Caco-2 (cell line): ENCODE measurements at regions not wholly inside any gene's neighbourhood (a gene's known extent, or its start where the extent isn't known, plus 50 kb on each side); places are given as distances from the start of the nearest gene placed in this dataset.

Experiments
- BruUV-seq: library from RNA; stranded (reverse); fragments of 400-500 nt; replicated peaks from 2 replicates; lab custom pipeline; 2021; lab: Mats Ljungman, UMichigan
- CTCF ChIA-PET: fragments of 300-600 bp; sonication (Branson Sonifier 250); formaldehyde crosslinking; loops from one replicate; lab custom pipeline; 2022; ENCODE audit warnings: antibody characterized with exemption; lab: Charles Lee
- POLR2A ChIA-PET: fragments of 300-600 bp; sonication (Branson Sonifier 250); formaldehyde crosslinking; loops from one replicate; lab custom pipeline; 2022; ENCODE audit warnings: antibody characterized with exemption; lab: Charles Lee
- DNase-seq, 2 experiments: peaks; one replicate each; pipeline versions ENCODE4 v3.0.0 to v3.0.0-alpha.2; 2020 to 2022
- H3K27me3 ChIP-seq: replicated peaks from 2 replicates; pipeline ENCODE4 v1.6.0; 2011; ENCODE audit warnings: low read length; ENCODE audit not compliant: control insufficient read depth, insufficient read depth
- H3K36me3 ChIP-seq: 2 replicates; pipeline ENCODE4 v1.5.1; 2011; ENCODE audit warnings: low read length; ENCODE audit not compliant: control insufficient read depth, insufficient read depth
- H3K4me1 ChIP-seq: fragments of 250-450 bp; sonication (Bioruptor Pico); 2 replicates; pipeline ENCODE4 v1.5.1; 2020; ENCODE audit warnings: mild to moderate bottlenecking
- H3K4me3 ChIP-seq: 2 replicates; pipeline ENCODE4 v1.5.1; 2011; ENCODE audit warnings: low read depth, mild to moderate bottlenecking, control low read depth, low read length
- H3K9me3 ChIP-seq: fragments of 250-450 bp; sonication (Bioruptor Pico); 2 replicates; pipeline ENCODE4 v1.5.1; 2020; ENCODE audit warnings: mild to moderate bottlenecking, moderate library complexity
- H3K27ac Mint-ChIP-seq: one replicate; pipeline ENCODE4 v1.8.0; 2022; ENCODE audit warnings: mixed read lengths; ENCODE audit not compliant: unreplicated experiment
- H3K27me3 Mint-ChIP-seq: one replicate; pipeline ENCODE4 v1.8.0; 2022; ENCODE audit warnings: mixed read lengths; ENCODE audit not compliant: insufficient read depth, unreplicated experiment
- H3K36me3 Mint-ChIP-seq: one replicate; pipeline ENCODE4 v1.8.0; 2022; ENCODE audit warnings: mild to moderate bottlenecking, mixed read lengths; ENCODE audit not compliant: insufficient read depth, unreplicated experiment
- H3K4me1 Mint-ChIP-seq: one replicate; pipeline ENCODE4 v1.8.0; 2022; ENCODE audit warnings: low read depth, mixed read lengths; ENCODE audit not compliant: unreplicated experiment
- H3K4me3 Mint-ChIP-seq: one replicate; pipeline ENCODE4 v1.8.0; 2022; ENCODE audit warnings: mild to moderate bottlenecking, moderate library complexity, mixed read lengths; ENCODE audit not compliant: unreplicated experiment
- H3K9me3 Mint-ChIP-seq: one replicate; pipeline ENCODE4 v1.8.0; 2022; ENCODE audit warnings: mixed read lengths; ENCODE audit not compliant: unreplicated experiment
- intact Hi-C: fragments of 100-400 bp; cut with micrococcal nuclease; formaldehyde crosslinking; loops from one replicate; pipeline ENCODE4 v1.10.0; 2022; ENCODE audit not compliant: unreplicated experiment
- TF ChIP-seq, protein P1 (sequence below), 2 experiments: fragments of 200-600 bp in 1 of 2; IDR thresholded peaks; 1 replicate in 1 of 2; 2 replicates in 1 of 2; pipeline versions ENCODE4 v1.5.1 to v1.8.0; 2011 to 2022; ENCODE audit warnings: antibody characterized with exemption in 1 of 2, control low read depth in 1 of 2, inconsistent platforms in 1 of 2, low read depth in 1 of 2, low read length in 1 of 2, mild to moderate bottlenecking in 1 of 2, moderate library complexity in 1 of 2; ENCODE audit not compliant: insufficient read depth in 1 of 2, severe bottlenecking in 1 of 2, unreplicated experiment in 1 of 2

DNA sequence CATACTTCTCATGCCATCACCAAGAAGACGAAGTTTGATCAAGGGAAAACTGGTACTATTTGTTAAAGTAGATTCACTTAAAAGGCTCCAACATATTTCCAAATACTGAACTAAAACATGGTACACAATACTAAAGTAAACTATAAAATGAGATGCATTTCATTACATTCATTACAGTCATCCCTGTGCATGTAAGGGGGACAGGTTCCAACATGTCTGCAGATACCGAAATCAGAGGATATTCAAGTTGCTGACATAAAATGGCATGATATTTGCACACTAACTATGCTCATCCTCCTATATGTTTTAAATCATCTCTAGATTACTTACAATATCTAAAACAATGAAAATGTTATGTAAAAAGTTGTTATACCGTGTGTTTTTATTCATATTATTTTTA is 893.9 kb upstream of the MANEA start:
- no peaks in the 10 kb centered on the region for H3K27me3 ChIP-seq
- no peaks in the 10 kb centered on the region for H3K4me1 ChIP-seq
- H3K9me3 ChIP-seq = no peaks in the 10 kb centered on the region
- ChIA-PET CTCF (no interaction called here), POLR2A (no interaction called here)
- no peak overlapping the region for H3K4me3 ChIP-seq
- no peaks in the 10 kb centered on the region for H3K36me3 ChIP-seq
- no peak overlapping the region for H3K27ac Mint-ChIP-seq
- no peaks in the 10 kb centered on the region for H3K36me3 Mint-ChIP-seq
- no peaks in the 10 kb centered on the region for H3K27me3 Mint-ChIP-seq
- H3K9me3 Mint-ChIP-seq = no peaks in the 10 kb centered on the region
- intact Hi-C loops = no loop called here
- TF ChIP-seq, protein P1, sequence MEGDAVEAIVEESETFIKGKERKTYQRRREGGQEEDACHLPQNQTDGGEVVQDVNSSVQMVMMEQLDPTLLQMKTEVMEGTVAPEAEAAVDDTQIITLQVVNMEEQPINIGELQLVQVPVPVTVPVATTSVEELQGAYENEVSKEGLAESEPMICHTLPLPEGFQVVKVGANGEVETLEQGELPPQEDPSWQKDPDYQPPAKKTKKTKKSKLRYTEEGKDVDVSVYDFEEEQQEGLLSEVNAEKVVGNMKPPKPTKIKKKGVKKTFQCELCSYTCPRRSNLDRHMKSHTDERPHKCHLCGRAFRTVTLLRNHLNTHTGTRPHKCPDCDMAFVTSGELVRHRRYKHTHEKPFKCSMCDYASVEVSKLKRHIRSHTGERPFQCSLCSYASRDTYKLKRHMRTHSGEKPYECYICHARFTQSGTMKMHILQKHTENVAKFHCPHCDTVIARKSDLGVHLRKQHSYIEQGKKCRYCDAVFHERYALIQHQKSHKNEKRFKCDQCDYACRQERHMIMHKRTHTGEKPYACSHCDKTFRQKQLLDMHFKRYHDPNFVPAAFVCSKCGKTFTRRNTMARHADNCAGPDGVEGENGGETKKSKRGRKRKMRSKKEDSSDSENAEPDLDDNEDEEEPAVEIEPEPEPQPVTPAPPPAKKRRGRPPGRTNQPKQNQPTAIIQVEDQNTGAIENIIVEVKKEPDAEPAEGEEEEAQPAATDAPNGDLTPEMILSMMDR (IDR thresholded peaks at IDR 0.05; ENCODE audit: insufficient read depth in 1 of 2, low read depth in 1 of 2, low read length in 1 of 2, severe bottlenecking in 1 of 2, unreplicated experiment in 1 of 2) = no peak
- no peaks in the 10 kb centered on the region for H3K4me1 Mint-ChIP-seq
- DNase-seq = no peak
- no TSS peak for BruUV-seq
- no peak overlapping the region for H3K4me3 Mint-ChIP-seq

DNA sequence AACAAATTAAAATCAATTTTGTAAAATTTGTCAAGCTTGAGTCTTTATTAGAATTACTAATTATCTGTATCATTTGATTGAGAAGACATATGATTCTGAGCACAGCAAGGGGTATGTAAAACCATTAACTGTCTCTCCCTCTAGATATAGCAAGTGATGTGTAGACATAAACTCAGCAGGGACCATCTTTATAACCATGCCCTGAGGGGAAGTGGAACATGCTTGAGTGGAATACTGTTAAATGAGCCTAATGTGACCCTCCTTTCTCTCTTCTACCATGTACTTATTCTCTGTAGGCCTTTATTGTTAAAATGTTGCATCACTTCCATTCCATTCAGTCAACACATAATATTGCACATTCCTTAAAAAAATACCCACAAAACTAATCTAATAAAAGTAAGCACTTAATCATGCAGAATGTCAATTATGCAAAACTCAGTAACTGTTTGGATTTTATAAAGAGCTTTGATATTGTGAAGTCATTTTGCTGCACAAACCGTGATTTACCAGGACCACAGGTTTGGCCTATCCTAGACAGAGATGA is 896.6 kb upstream of the MANEA start:
- no peaks in the 10 kb centered on the region for H3K27me3 ChIP-seq
- TF ChIP-seq, protein P1 (IDR thresholded peaks at IDR 0.05; ENCODE audit: insufficient read depth in 1 of 2, low read depth in 1 of 2, low read length in 1 of 2, severe bottlenecking in 1 of 2, unreplicated experiment in 1 of 2) = no peak
- H3K36me3 ChIP-seq = no peaks in the 10 kb centered on the region
- intact Hi-C loops = no loop called here
- H3K4me3 ChIP-seq = no peak overlapping the region
- Mint-ChIP-seq H3K27ac (no peak overlapping the region), H3K4me1 (no peaks in the 10 kb centered on the region), H3K4me3 (no peak overlapping the region), H3K9me3 (no peaks in the 10 kb centered on the region), H3K36me3 (no peaks in the 10 kb centered on the region), H3K27me3 (no peaks in the 10 kb centered on the region)
- BruUV-seq = no TSS peak
- H3K4me1 ChIP-seq = no peaks in the 10 kb centered on the region
- CTCF ChIA-PET = no interaction called here
- DNase-seq = no peak
- POLR2A ChIA-PET = no interaction called here
- no peaks in the 10 kb centered on the region for H3K9me3 ChIP-seq

DNA sequence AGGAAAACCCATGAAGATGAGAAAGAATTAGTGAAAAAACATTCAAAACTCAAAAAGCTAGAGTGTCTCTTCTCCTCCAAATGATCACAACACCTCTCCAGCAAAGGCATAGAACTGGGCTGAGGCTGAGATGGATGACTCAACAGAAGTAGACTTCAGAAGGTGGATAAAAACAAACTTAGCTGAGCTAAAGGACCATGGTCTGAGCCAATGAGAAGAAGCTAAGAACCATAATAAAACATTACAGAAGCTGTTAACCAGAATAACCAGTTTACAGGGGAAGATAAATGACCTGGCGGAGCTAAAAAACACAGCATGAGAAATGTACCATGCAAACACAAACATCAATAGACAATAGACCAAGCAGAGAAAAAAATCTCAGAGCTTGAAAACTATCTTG is 904.1 kb upstream of the MANEA start:
- Mint-ChIP-seq H3K9me3 (no peaks in the 10 kb centered on the region), H3K4me3 (no peak overlapping the region), H3K4me1 (no peaks in the 10 kb centered on the region), H3K36me3 (no peaks in the 10 kb centered on the region), H3K27me3 (no peaks in the 10 kb centered on the region), H3K27ac (no peak overlapping the region)
- Histone ChIP-seq H3K4me1 (no peaks in the 10 kb centered on the region), H3K9me3 (no peaks in the 10 kb centered on the region), H3K27me3 (no peaks in the 10 kb centered on the region), H3K36me3 (no peaks in the 10 kb centered on the region), H3K4me3 (no peak overlapping the region)
- intact Hi-C loops = no loop called here
- no TSS peak for BruUV-seq
- no peak for DNase-seq
- POLR2A ChIA-PET = no interaction called here
- TF ChIP-seq, protein P1 (IDR thresholded peaks at IDR 0.05; ENCODE audit: insufficient read depth in 1 of 2, low read depth in 1 of 2, low read length in 1 of 2, severe bottlenecking in 1 of 2, unreplicated experiment in 1 of 2) = no peak
- CTCF ChIA-PET = no interaction called here
